ENCODE measurements at regions not wholly inside any gene's neighbourhood (a gene's known extent, or its start where the extent isn't known, plus 50 kb on each side); places are given as distances from the start of the nearest gene placed in this dataset.

- no peak for TF ChIP-seq CTCF (IDR thresholded peaks at IDR 0.05; ENCODE audit: poor library complexity, severe bottlenecking)
- Histone ChIP-seq H3K4me3 (ENCODE audit: severe bottlenecking) (no peak overlapping the region), H3K36me3 (ENCODE audit: low read depth) (no peaks in the 10 kb centered on the region), H3K27ac (ENCODE audit: poor library complexity, severe bottlenecking) (peak overlapping the region; percentile 54), H3K9me3 (ENCODE audit: severe bottlenecking) (no peaks in the 10 kb centered on the region), H3K27me3 (ENCODE audit: insufficient read depth, poor library complexity, severe bottlenecking) (no peaks in the 10 kb centered on the region), H3K4me1 (ENCODE audit: insufficient read depth, poor library complexity, severe bottlenecking) (peaks cover 14% of the 10 kb centered on the region)
- DNase-seq (ENCODE audit: low spot score) (no peak), ATAC-seq (ENCODE audit: low read depth) (no peak)
Measured at GRCh38 chr2:65611488-65611887, 179.1 kb upstream of the SPRED2 start.

GRCh38 chr2:65608916-65609315 is 176.5 kb upstream of the SPRED2 start:
- no peaks in the 10 kb centered on the region for H3K36me3 ChIP-seq (ENCODE audit: low read depth)
- ATAC-seq (ENCODE audit: low read depth) (no peak), DNase-seq (ENCODE audit: low spot score) (no peak)
- H3K27ac ChIP-seq (ENCODE audit: poor library complexity, severe bottlenecking) = no peak overlapping the region
- TF ChIP-seq CTCF (IDR thresholded peaks at IDR 0.05; ENCODE audit: poor library complexity, severe bottlenecking) = no peak
- no peaks in the 10 kb centered on the region for H3K9me3 ChIP-seq (ENCODE audit: severe bottlenecking)
- H3K4me3 ChIP-seq (ENCODE audit: severe bottlenecking) = no peak overlapping the region
- peaks cover 14% of the 10 kb centered on the region for H3K4me1 ChIP-seq (ENCODE audit: insufficient read depth, poor library complexity, severe bottlenecking)
- no peaks in the 10 kb centered on the region for H3K27me3 ChIP-seq (ENCODE audit: insufficient read depth, poor library complexity, severe bottlenecking)

- no peaks in the 10 kb centered on the region for H3K27me3 ChIP-seq (ENCODE audit: insufficient read depth, poor library complexity, severe bottlenecking)
- H3K4me1 ChIP-seq (ENCODE audit: insufficient read depth, poor library complexity, severe bottlenecking) = peaks cover 14% of the 10 kb centered on the region
- DNase-seq (ENCODE audit: low spot score) = no peak
- H3K27ac ChIP-seq (ENCODE audit: poor library complexity, severe bottlenecking) = no peak overlapping the region
- H3K9me3 ChIP-seq (ENCODE audit: severe bottlenecking) = no peaks in the 10 kb centered on the region
- no peaks in the 10 kb centered on the region for H3K36me3 ChIP-seq (ENCODE audit: low read depth)
- ATAC-seq (ENCODE audit: low read depth) = no peak
- H3K4me3 ChIP-seq (ENCODE audit: severe bottlenecking) = no peak overlapping the region
- TF ChIP-seq CTCF (IDR thresholded peaks at IDR 0.05; ENCODE audit: poor library complexity, severe bottlenecking) = no peak
Measured at GRCh38 chr2:65608466-65608865, 176.1 kb upstream of the SPRED2 start.

- Histone ChIP-seq H3K9me3 (ENCODE audit: severe bottlenecking) (no peaks in the 10 kb centered on the region), H3K27ac (ENCODE audit: poor library complexity, severe bottlenecking) (no peak overlapping the region)
Measured at GRCh38 chr2:65607662-65608305, 175.4 kb upstream of the SPRED2 start.

More at GRCh38 chr2:65607662-65608305, 175.4 kb upstream of the SPRED2 start:
- DNase-seq (ENCODE audit: low spot score) = no peak
- TF ChIP-seq CTCF (IDR thresholded peaks at IDR 0.05; ENCODE audit: poor library complexity, severe bottlenecking) = no peak
- H3K4me1 ChIP-seq (ENCODE audit: insufficient read depth, poor library complexity, severe bottlenecking) = peaks cover 9% of the 10 kb centered on the region
- ATAC-seq (ENCODE audit: low read depth) = no peak
- H3K4me3 ChIP-seq (ENCODE audit: severe bottlenecking) = no peak overlapping the region
- no peaks in the 10 kb centered on the region for H3K27me3 ChIP-seq (ENCODE audit: insufficient read depth, poor library complexity, severe bottlenecking)
- no peaks in the 10 kb centered on the region for H3K36me3 ChIP-seq (ENCODE audit: low read depth)

Data from RWPE2 (cell line).